Stimulated activated naive CD8-positive, alpha-beta T cell treated with anti-CD3 and anti-CD28 coated beads, Interleukin-15, amount 100 ng/mL, for 72 hours (primary cell): ENCODE measurements at regions not wholly inside any gene's neighbourhood (a gene's known extent, or its start where the extent isn't known, plus 50 kb on each side); places are given as distances from the start of the nearest gene placed in this dataset.
"Not testable (repeated sequence)": the region's sequence is repeated elsewhere in the genome, so short reads cannot be mapped to it uniquely, and the experiment has no call there.

Experiments used
- ATAC-seq: fragments of 150-1000 bp; cut with Tn5 transposase; 2 replicates; pipeline ENCODE4 v1.10.0; 2021; ENCODE audit warnings: mild to moderate bottlenecking, moderate library complexity
- DNase-seq, 2 donors: peaks; one replicate each; pipeline ENCODE4 v3.0.0; 2021 to 2022
- H3K27ac Mint-ChIP-seq, 2 donors: one replicate each; pipeline ENCODE4 v1.8.0; 2022; ENCODE audit warnings: mild to moderate bottlenecking in 2 of 2, mixed read lengths in 2 of 2, moderate library complexity in 2 of 2
- H3K27me3 Mint-ChIP-seq: one replicate; pipeline ENCODE4 v1.8.0; 2022; ENCODE audit warnings: mixed read lengths
- H3K4me1 Mint-ChIP-seq: one replicate; pipeline ENCODE4 v1.8.0; 2022; ENCODE audit warnings: mild to moderate bottlenecking, mixed read lengths
- H3K4me3 Mint-ChIP-seq, 2 donors: one replicate each; pipeline ENCODE4 v1.8.0; 2022; ENCODE audit warnings: mild to moderate bottlenecking in 2 of 2, mixed read lengths in 2 of 2, moderate library complexity in 1 of 2
- H3K9me3 Mint-ChIP-seq, 2 donors: one replicate each; pipeline ENCODE4 v1.8.0; 2022; ENCODE audit warnings: mixed read lengths in 2 of 2

- Mint-ChIP-seq H3K4me1 (no peaks in the 10 kb centered on the region), H3K27ac (no peak overlapping the region), H3K4me3 (no peak overlapping the region), H3K27me3 (no peaks in the 10 kb centered on the region), H3K9me3 (peaks cover 0 to 5% of the 10 kb centered on the region in 2 donors)
- DNase-seq (no peak), ATAC-seq (no peak)
These were observed 144.8 kb upstream of the FERD3L start for GRCh38 chr7:19290066-19290465.

GRCh38 chr7:19284596-19285300 lies 139.5 kb upstream of the FERD3L start:
- no peak for ATAC-seq
- DNase-seq = no peak
- Mint-ChIP-seq H3K27me3 (no peaks in the 10 kb centered on the region), H3K9me3 (peaks cover 2 to 4% of the 10 kb centered on the region in 2 donors), H3K27ac (no peak overlapping the region), H3K4me1 (no peaks in the 10 kb centered on the region), H3K4me3 (no peak overlapping the region)

- H3K4me3 Mint-ChIP-seq = no peak overlapping the region
- H3K27me3 Mint-ChIP-seq = no peaks in the 10 kb centered on the region
- H3K4me1 Mint-ChIP-seq = no peaks in the 10 kb centered on the region
- peaks cover 4 to 8% of the 10 kb centered on the region in 2 donors for H3K9me3 Mint-ChIP-seq
- DNase-seq (no peak), ATAC-seq (no peak)
- H3K27ac Mint-ChIP-seq = no peak overlapping the region
These were observed 138.9 kb upstream of the FERD3L start for GRCh38 chr7:19284136-19284535.

- Mint-ChIP-seq H3K4me3 (no peak overlapping the region), H3K27ac (no peak overlapping the region), H3K27me3 (no peaks in the 10 kb centered on the region), H3K9me3 (peaks cover 0 to 12% of the 10 kb centered on the region in 2 donors), H3K4me1 (no peaks in the 10 kb centered on the region)
- no peak for ATAC-seq
- DNase-seq = no peak
These were observed 129.8 kb upstream of the FERD3L start for GRCh38 chr7:19275000-19275399.

- H3K9me3 Mint-ChIP-seq, H3K27me3 Mint-ChIP-seq, DNase-seq, H3K27ac Mint-ChIP-seq, H3K4me3 Mint-ChIP-seq, H3K4me1 Mint-ChIP-seq, ATAC-seq: not testable (repeated sequence)
These were observed 127.1 kb upstream of the FERD3L start for GRCh38 chr7:19272329-19272728.

GRCh38 chr7:19269301-19269700 lies 124.1 kb upstream of the FERD3L start:
- H3K9me3 Mint-ChIP-seq = peaks cover 5% of the 10 kb centered on the region in 2 donors
- ATAC-seq (no peak), DNase-seq (no peak)
- no peak overlapping the region for H3K4me3 Mint-ChIP-seq
- H3K27me3 Mint-ChIP-seq = no peaks in the 10 kb centered on the region
- no peak overlapping the region for H3K27ac Mint-ChIP-seq
- no peaks in the 10 kb centered on the region for H3K4me1 Mint-ChIP-seq

GRCh38 chr7:19268737-19269136 lies 123.5 kb upstream of the FERD3L start:
- H3K27me3 Mint-ChIP-seq = no peaks in the 10 kb centered on the region
- H3K27ac Mint-ChIP-seq = no peak overlapping the region
- no peak for ATAC-seq
- no peak for DNase-seq
- H3K4me3 Mint-ChIP-seq = no peak overlapping the region
- H3K4me1 Mint-ChIP-seq = no peaks in the 10 kb centered on the region
- H3K9me3 Mint-ChIP-seq = peaks cover 5% of the 10 kb centered on the region in 2 donors

GRCh38 chr7:19262826-19263225 lies 117.6 kb upstream of the FERD3L start:
- no peaks in the 10 kb centered on the region for H3K4me1 Mint-ChIP-seq
- H3K4me3 Mint-ChIP-seq = no peak overlapping the region
- H3K9me3 Mint-ChIP-seq = peaks cover 7 to 8% of the 10 kb centered on the region in 2 donors
- DNase-seq (no peak), ATAC-seq (no peak)
- no peaks in the 10 kb centered on the region for H3K27me3 Mint-ChIP-seq
- no peak overlapping the region for H3K27ac Mint-ChIP-seq

- ATAC-seq (no peak), DNase-seq (no peak)
- no peak overlapping the region for H3K4me3 Mint-ChIP-seq
These were observed 104.1 kb upstream of the FERD3L start for GRCh38 chr7:19249281-19249680.

GRCh38 chr7:19248681-19249080 lies 103.5 kb upstream of the FERD3L start:
- Mint-ChIP-seq H3K4me1 (no peaks in the 10 kb centered on the region), H3K9me3 (peaks cover 0 to 5% of the 10 kb centered on the region in 2 donors), H3K27ac (no peak overlapping the region), H3K27me3 (no peaks in the 10 kb centered on the region), H3K4me3 (no peak overlapping the region)
- ATAC-seq = no peak
- no peak for DNase-seq

More at GRCh38 chr7:19249281-19249680, 104.1 kb upstream of the FERD3L start:
- no peak overlapping the region for H3K27ac Mint-ChIP-seq
- H3K9me3 Mint-ChIP-seq = peaks cover 0 to 10% of the 10 kb centered on the region in 2 donors
- no peaks in the 10 kb centered on the region for H3K4me1 Mint-ChIP-seq
- H3K27me3 Mint-ChIP-seq = no peaks in the 10 kb centered on the region

GRCh38 chr7:19248115-19248514 lies 102.9 kb upstream of the FERD3L start:
- ATAC-seq (no peak), DNase-seq (no peak)
- Mint-ChIP-seq H3K27ac (no peak overlapping the region), H3K9me3 (peaks cover 0 to 10% of the 10 kb centered on the region in 2 donors), H3K27me3 (no peaks in the 10 kb centered on the region), H3K4me1 (no peaks in the 10 kb centered on the region), H3K4me3 (no peak overlapping the region)

- H3K9me3 Mint-ChIP-seq = peaks cover under 1 to 14% of the 10 kb centered on the region in 2 donors
- H3K27ac Mint-ChIP-seq = no peak overlapping the region
- ATAC-seq (no peak), DNase-seq (no peak)
- H3K4me3 Mint-ChIP-seq = peak overlapping the region in 1 of 2 donors; percentile 72
- no peaks in the 10 kb centered on the region for H3K27me3 Mint-ChIP-seq
- H3K4me1 Mint-ChIP-seq = no peaks in the 10 kb centered on the region
These were observed 101.8 kb upstream of the FERD3L start for GRCh38 chr7:19247017-19247416.

GRCh38 chr7:19242246-19242645 lies 97.0 kb upstream of the FERD3L start:
- ATAC-seq = no peak
- H3K4me1 Mint-ChIP-seq = no peaks in the 10 kb centered on the region
- DNase-seq = no peak
- H3K4me3 Mint-ChIP-seq = no peak overlapping the region
- H3K9me3 Mint-ChIP-seq = peaks cover 16 to 25% of the 10 kb centered on the region in 2 donors
- H3K27ac Mint-ChIP-seq = no peak overlapping the region
- H3K27me3 Mint-ChIP-seq = no peaks in the 10 kb centered on the region

GRCh38 chr7:19239951-19240350 lies 94.7 kb upstream of the FERD3L start:
- Mint-ChIP-seq H3K4me3 (no peak overlapping the region), H3K27ac (no peak overlapping the region), H3K9me3 (peaks cover 16 to 29% of the 10 kb centered on the region in 2 donors), H3K4me1 (no peaks in the 10 kb centered on the region), H3K27me3 (no peaks in the 10 kb centered on the region)
- no peak for DNase-seq
- no peak for ATAC-seq

GRCh38 chr7:19235680-19236079 lies 90.5 kb upstream of the FERD3L start:
- Mint-ChIP-seq H3K27ac (no peak overlapping the region), H3K27me3 (no peaks in the 10 kb centered on the region), H3K4me1 (no peaks in the 10 kb centered on the region), H3K4me3 (no peak overlapping the region), H3K9me3 (peaks cover 7 to 19% of the 10 kb centered on the region in 2 donors)
- ATAC-seq (no peak), DNase-seq (no peak)

GRCh38 chr7:19224951-19225350 lies 79.7 kb upstream of the FERD3L start:
- no peaks in the 10 kb centered on the region for H3K27me3 Mint-ChIP-seq
- peaks cover 13 to 25% of the 10 kb centered on the region in 2 donors for H3K9me3 Mint-ChIP-seq
- no peak overlapping the region for H3K27ac Mint-ChIP-seq
- ATAC-seq = no peak
- no peak for DNase-seq
- H3K4me1 Mint-ChIP-seq = no peaks in the 10 kb centered on the region
- H3K4me3 Mint-ChIP-seq = no peak overlapping the region

GRCh38 chr7:19215412-19215811 lies 70.2 kb upstream of the FERD3L start:
- DNase-seq = no peak
- ATAC-seq = no peak
- Mint-ChIP-seq H3K4me3 (no peak overlapping the region), H3K27me3 (no peaks in the 10 kb centered on the region), H3K27ac (no peak overlapping the region), H3K9me3 (peaks cover 0 to 8% of the 10 kb centered on the region in 2 donors), H3K4me1 (no peaks in the 10 kb centered on the region)
